CD4-positive, alpha-beta T cell (primary cell): ENCODE measurements at regions not wholly inside any gene's neighbourhood (a gene's known extent, or its start where the extent isn't known, plus 50 kb on each side); places are given as distances from the start of the nearest gene placed in this dataset.

Experiments
- ATAC-seq: fragments of 200-7000 bp; cut with Tn5 transposase; one replicate; pipeline ENCODE4 v1.10.0; 2022; ENCODE audit warnings: mild to moderate bottlenecking; ENCODE audit not compliant: poor library complexity
- CTCF ChIA-PET: fragments of 350-600 bp; sonication (Branson Sonifier 250); formaldehyde crosslinking; loops from one replicate; lab custom pipeline; 2021; ENCODE audit warnings: antibody characterized with exemption, inconsistent platforms; lab: Charles Lee
- POLR2A ChIA-PET: fragments of 350-600 bp; sonication (Branson Sonifier 250); formaldehyde crosslinking; loops from one replicate; lab custom pipeline; 2021; ENCODE audit warnings: antibody characterized with exemption, inconsistent platforms; lab: Charles Lee
- DNase-seq, 14 experiments: peaks; one replicate each; pipeline ENCODE4 v3.0.0-alpha.2; 2013 to 2020; ENCODE audit warnings: mixed read lengths in 2 of 14
- H3K27ac ChIP-seq, 2 donors: one replicate each; pipeline versions ENCODE4 v1.5.1 to v1.7.0; 2013; ENCODE audit warnings: low read length in 2 of 2, low read depth in 1 of 2, mild to moderate bottlenecking in 1 of 2
- H3K27me3 ChIP-seq, 2 experiments: 1 replicate in 1 of 2; 2 replicates in 1 of 2; pipeline versions ENCODE4 v1.6.1 to v1.7.0; 2013; ENCODE audit warnings: low read length in 2 of 2, control low read depth in 1 of 2, mild to moderate bottlenecking in 1 of 2, moderate library complexity in 1 of 2; ENCODE audit not compliant: insufficient read depth in 2 of 2, control insufficient read depth in 1 of 2
- H3K36me3 ChIP-seq: one replicate; pipeline ENCODE4 v1.6.1; 2013; ENCODE audit warnings: low read length, control low read depth; ENCODE audit not compliant: insufficient read depth
- H3K4me1 ChIP-seq: one replicate; pipeline ENCODE4 v1.6.1; 2013; ENCODE audit warnings: low read length, control low read depth; ENCODE audit not compliant: insufficient read depth
- H3K4me3 ChIP-seq: one replicate; pipeline ENCODE4 v1.5.1; 2013; ENCODE audit warnings: mild to moderate bottlenecking, low read length, moderate library complexity
- H3K9me3 ChIP-seq, 2 experiments: 1 replicate in 1 of 2; 2 replicates in 1 of 2; pipeline versions ENCODE4 v1.6.1 to v1.7.0; 2013; ENCODE audit warnings: low read length in 2 of 2, mild to moderate bottlenecking in 2 of 2, control low read depth in 1 of 2, moderate library complexity in 1 of 2; ENCODE audit not compliant: control insufficient read depth in 1 of 2, insufficient read depth in 1 of 2
- H3K27ac Mint-ChIP-seq: one replicate; pipeline ENCODE4 v1.8.0; 2020; ENCODE audit warnings: mixed read lengths
- H3K27me3 Mint-ChIP-seq: one replicate; pipeline ENCODE4 v1.8.0; 2021; ENCODE audit warnings: mixed read lengths
- H3K36me3 Mint-ChIP-seq: one replicate; pipeline ENCODE4 v1.8.0; 2021; ENCODE audit warnings: low read depth, mixed read lengths
- H3K4me1 Mint-ChIP-seq: one replicate; pipeline ENCODE4 v1.8.0; 2021; ENCODE audit warnings: low read depth, mixed read lengths
- H3K4me3 Mint-ChIP-seq: one replicate; pipeline ENCODE4 v1.8.0; 2020; ENCODE audit warnings: mild to moderate bottlenecking, mixed read lengths
- H3K9me3 Mint-ChIP-seq: one replicate; pipeline ENCODE4 v1.8.0; 2020; ENCODE audit warnings: mixed read lengths
- CTCF ChIP-seq: fragments of 200-600 bp; IDR thresholded peaks from one replicate; pipeline ENCODE4 v1.8.0; 2022; ENCODE audit warnings: antibody characterized with exemption, mild to moderate bottlenecking
- intact Hi-C, 2 experiments: fragments of 100-400 bp; cut with DNase I in 1 of 2; cut with micrococcal nuclease in 1 of 2; formaldehyde crosslinking; loops; one replicate each; pipeline versions ENCODE4 v1.15.1 to v1.9.0; 2023 to 2025; cut with DNase I, micrococcal nuclease

- Mint-ChIP-seq H3K4me1 (no peaks in the 10 kb centered on the region), H3K27me3 (no peaks in the 10 kb centered on the region), H3K36me3 (no peaks in the 10 kb centered on the region), H3K9me3 (peaks cover 3% of the 10 kb centered on the region), H3K27ac (no peak overlapping the region), H3K4me3 (no peak overlapping the region)
- Histone ChIP-seq H3K9me3 (peaks cover 0 to 7% of the 10 kb centered on the region in 2 experiments), H3K27me3 (no peaks in the 10 kb centered on the region), H3K4me3 (no peak overlapping the region), H3K36me3 (no peaks in the 10 kb centered on the region), H3K27ac (no peak overlapping the region), H3K4me1 (no peaks in the 10 kb centered on the region)
- DNase-seq (no peak), ATAC-seq (no peak)
- no peak for TF ChIP-seq CTCF
- CTCF ChIA-PET: no interaction called here
- POLR2A ChIA-PET: no interaction called here
- intact Hi-C loops: no loop called here
Measured at GRCh38 chr4:14693728-14694127, 308.6 kb upstream of the CPEB2 start.

GRCh38 chr4:14695095-14695845 lies 307.0 kb upstream of the CPEB2 start:
- H3K9me3 ChIP-seq: peaks cover 0 to 7% of the 10 kb centered on the region in 2 experiments
- H3K4me1 ChIP-seq: no peaks in the 10 kb centered on the region

GRCh38 chr4:14700083-14700482 lies 302.2 kb upstream of the CPEB2 start:
- Mint-ChIP-seq H3K4me3 (no peak overlapping the region), H3K27ac (no peak overlapping the region), H3K36me3 (no peaks in the 10 kb centered on the region), H3K9me3 (no peaks in the 10 kb centered on the region), H3K4me1 (no peaks in the 10 kb centered on the region), H3K27me3 (peaks cover 4% of the 10 kb centered on the region)
- Histone ChIP-seq H3K27ac (no peak overlapping the region), H3K4me1 (no peaks in the 10 kb centered on the region), H3K27me3 (no peaks in the 10 kb centered on the region), H3K36me3 (no peaks in the 10 kb centered on the region), H3K4me3 (no peak overlapping the region), H3K9me3 (no peaks in the 10 kb centered on the region)
- CTCF ChIA-PET: no interaction called here
- ATAC-seq (no peak), DNase-seq (no peak)
- POLR2A ChIA-PET: no interaction called here
- intact Hi-C loops: no loop called here
- TF ChIP-seq CTCF: no peak

More at GRCh38 chr4:14695095-14695845, 307.0 kb upstream of the CPEB2 start:
- ChIA-PET CTCF (no interaction called here), POLR2A (no interaction called here)
- no peak for DNase-seq
- H3K27me3 Mint-ChIP-seq: peaks cover 3% of the 10 kb centered on the region
- H3K27ac ChIP-seq: no peak overlapping the region
- intact Hi-C loops: no loop called here
- H3K4me3 ChIP-seq: no peak overlapping the region
- H3K27me3 ChIP-seq: no peaks in the 10 kb centered on the region
- no peak overlapping the region for H3K27ac Mint-ChIP-seq
- no peaks in the 10 kb centered on the region for H3K4me1 Mint-ChIP-seq
- no peak overlapping the region for H3K4me3 Mint-ChIP-seq
- ATAC-seq: no peak
- H3K36me3 Mint-ChIP-seq: no peaks in the 10 kb centered on the region
- TF ChIP-seq CTCF: no peak
- peaks cover 3% of the 10 kb centered on the region for H3K9me3 Mint-ChIP-seq
- H3K36me3 ChIP-seq: no peaks in the 10 kb centered on the region
